ENCODE measurements at regions not wholly inside any gene's neighbourhood (a gene's known extent, or its start where the extent isn't known, plus 50 kb on each side); places are given as distances from the start of the nearest gene placed in this dataset.
"Not testable (repeated sequence)": the region's sequence is repeated elsewhere in the genome, so short reads cannot be mapped to it uniquely, and the experiment has no call there.

DNA sequence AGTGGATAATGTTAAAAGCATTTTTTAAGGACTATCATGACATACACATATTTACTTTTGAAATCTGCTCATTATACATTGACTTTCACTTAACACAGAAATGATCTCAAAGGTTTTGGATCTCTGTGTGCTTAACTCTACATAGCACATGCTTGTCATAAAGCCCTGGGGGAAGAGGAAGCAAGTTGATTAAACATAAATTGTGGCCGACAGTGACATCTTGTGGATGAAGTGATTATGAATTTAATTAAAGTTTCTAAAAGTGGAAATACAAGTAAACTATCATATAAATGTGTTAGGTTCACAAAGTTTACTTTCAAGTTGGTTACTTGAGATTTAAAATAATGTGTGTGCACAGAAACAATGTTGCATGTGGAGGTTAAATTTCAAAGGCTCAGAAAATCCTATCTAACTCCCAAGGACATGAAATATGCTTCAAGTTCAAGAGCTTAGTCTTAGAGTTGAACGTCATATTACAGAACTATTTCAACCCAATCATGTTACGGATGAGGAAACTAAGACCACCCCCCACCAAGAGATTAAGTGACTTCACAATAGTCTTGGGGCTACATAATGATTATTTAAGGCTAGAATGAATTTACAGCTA lies 1247.8 kb downstream of the GATA3 start:
- Histone ChIP-seq H3K4me1 (ENCODE audit: control insufficient read depth in 2 of 2, insufficient read depth in 2 of 2, low read length in 2 of 2) (no peaks in the 10 kb centered on the region), H3K27ac (ENCODE audit: low read depth in 1 of 2, low read length in 1 of 2) (no peak overlapping the region), H3K27me3 (ENCODE audit: control insufficient read depth in 2 of 2, insufficient read depth in 1 of 2, low read length in 1 of 2) (no peaks in the 10 kb centered on the region), H3K4me3 (ENCODE audit: low read length in 2 of 2) (no peak overlapping the region), H3K9me3 (ENCODE audit: control insufficient read depth in 2 of 2, insufficient read depth in 1 of 2, low read length in 1 of 2) (no peaks in the 10 kb centered on the region), H3K36me3 (ENCODE audit: control insufficient read depth in 2 of 2, insufficient read depth in 2 of 2, low read length in 1 of 2) (no peaks in the 10 kb centered on the region)
- WGBS, result 57% methylated on average over 3 of the region's 3 CpGs
- DNase-seq (ENCODE audit: low read depth in 6 of 9, low spot score in 9 of 9), result peak; percentile 18 to 78 (median 58)

GRCh38 chr10:9305018-9305655 lies 1250.6 kb downstream of the GATA3 start:
- Histone ChIP-seq H3K36me3 (ENCODE audit: control insufficient read depth in 2 of 2, insufficient read depth in 2 of 2, low read length in 1 of 2) (no peaks in the 10 kb centered on the region), H3K27me3 (ENCODE audit: control insufficient read depth in 2 of 2, insufficient read depth in 1 of 2, low read length in 1 of 2) (no peaks in the 10 kb centered on the region), H3K9me3 (ENCODE audit: control insufficient read depth in 2 of 2, insufficient read depth in 1 of 2, low read length in 1 of 2) (no peaks in the 10 kb centered on the region), H3K4me1 (ENCODE audit: control insufficient read depth in 2 of 2, insufficient read depth in 2 of 2, low read length in 2 of 2) (no peaks in the 10 kb centered on the region), H3K4me3 (ENCODE audit: low read length in 2 of 2) (no peak overlapping the region), H3K27ac (ENCODE audit: low read depth in 1 of 2, low read length in 1 of 2) (no peak overlapping the region)
- peak in 7 of 9 donors; percentile 9 to 46 (median 25) for DNase-seq (ENCODE audit: low read depth in 6 of 9, low spot score in 9 of 9)
- WGBS, result 81% methylated on average over 6 of the region's 6 CpGs

DNA sequence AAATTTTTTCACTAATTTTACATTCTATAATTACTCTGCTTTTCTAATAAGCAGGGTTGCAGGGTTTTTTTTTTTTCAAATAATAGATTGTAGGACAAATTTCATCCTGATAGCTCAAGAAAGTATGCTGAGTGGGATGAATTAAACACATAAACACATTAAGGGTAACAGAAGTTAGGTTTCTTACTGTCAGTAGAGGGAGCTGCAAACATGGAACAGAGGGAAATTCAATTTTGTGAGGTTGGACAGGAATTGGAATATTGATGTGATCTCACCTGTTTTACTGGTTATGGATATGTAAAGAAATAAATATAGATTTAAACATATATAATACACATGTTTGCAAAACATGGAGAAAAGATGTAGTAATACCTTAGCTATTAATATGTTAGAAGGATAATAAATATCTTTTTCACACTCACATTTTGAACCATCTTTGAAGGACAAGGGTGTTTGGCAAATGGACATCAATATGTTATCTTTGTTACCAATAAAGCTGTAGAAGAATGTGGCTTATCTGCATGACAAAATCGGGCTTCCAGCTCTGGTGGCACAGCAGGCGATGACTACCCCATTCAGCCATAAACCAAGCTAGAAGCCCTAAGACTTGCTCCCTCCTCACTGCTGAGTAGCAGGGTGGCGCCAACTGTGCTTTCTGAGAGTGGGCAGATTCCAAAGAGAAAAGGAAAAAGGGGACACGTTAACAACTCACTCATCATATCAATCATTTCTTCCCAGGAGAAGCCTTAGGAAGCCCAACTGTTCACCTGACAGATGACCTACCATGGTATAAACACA lies 1257.4 kb downstream of the GATA3 start:
- H3K36me3 ChIP-seq (ENCODE audit: control insufficient read depth in 2 of 2, insufficient read depth in 2 of 2, low read length in 1 of 2), result no peaks in the 10 kb centered on the region
- H3K27ac ChIP-seq (ENCODE audit: low read depth in 1 of 2, low read length in 1 of 2), result no peak overlapping the region
- H3K4me1 ChIP-seq (ENCODE audit: control insufficient read depth in 2 of 2, insufficient read depth in 2 of 2, low read length in 2 of 2), result no peaks in the 10 kb centered on the region
- H3K9me3 ChIP-seq (ENCODE audit: control insufficient read depth in 2 of 2, insufficient read depth in 1 of 2, low read length in 1 of 2), result no peaks in the 10 kb centered on the region
- H3K27me3 ChIP-seq (ENCODE audit: control insufficient read depth in 2 of 2, insufficient read depth in 1 of 2, low read length in 1 of 2), result no peaks in the 10 kb centered on the region
- H3K4me3 ChIP-seq (ENCODE audit: low read length in 2 of 2), result no peak overlapping the region
- 85% methylated on average over 4 of the region's 4 CpGs for WGBS
- no peak for DNase-seq (ENCODE audit: low read depth in 6 of 9, low spot score in 9 of 9)

DNA sequence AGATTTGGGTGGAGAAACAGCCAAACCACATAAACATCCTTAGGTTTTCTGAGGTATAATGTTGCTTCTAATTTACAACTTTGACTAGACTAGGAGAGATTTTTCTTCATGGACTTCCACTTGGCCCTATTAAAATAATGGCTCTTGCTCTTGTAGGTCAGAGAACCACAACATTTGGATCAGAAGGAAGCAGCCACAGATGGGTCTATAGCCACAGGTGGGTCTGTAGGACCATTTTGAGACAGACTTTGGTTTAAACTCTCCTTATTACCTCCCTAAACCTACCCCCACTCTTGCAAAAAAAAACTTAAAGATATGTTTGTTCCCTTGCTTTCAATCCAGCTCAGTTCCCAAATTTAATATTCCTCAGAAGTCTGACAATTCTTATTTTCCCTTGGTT lies 1260.8 kb downstream of the GATA3 start:
- Histone ChIP-seq H3K27me3 (ENCODE audit: control insufficient read depth in 2 of 2, insufficient read depth in 1 of 2, low read length in 1 of 2) (no peaks in the 10 kb centered on the region), H3K36me3 (ENCODE audit: control insufficient read depth in 2 of 2, insufficient read depth in 2 of 2, low read length in 1 of 2) (no peaks in the 10 kb centered on the region), H3K4me1 (ENCODE audit: control insufficient read depth in 2 of 2, insufficient read depth in 2 of 2, low read length in 2 of 2) (no peaks in the 10 kb centered on the region), H3K4me3 (ENCODE audit: low read length in 2 of 2) (no peak overlapping the region), H3K27ac (ENCODE audit: low read depth in 1 of 2, low read length in 1 of 2) (no peak overlapping the region), H3K9me3 (ENCODE audit: control insufficient read depth in 2 of 2, insufficient read depth in 1 of 2, low read length in 1 of 2) (no peaks in the 10 kb centered on the region)
- no peak for DNase-seq (ENCODE audit: low read depth in 6 of 9, low spot score in 9 of 9)

DNA sequence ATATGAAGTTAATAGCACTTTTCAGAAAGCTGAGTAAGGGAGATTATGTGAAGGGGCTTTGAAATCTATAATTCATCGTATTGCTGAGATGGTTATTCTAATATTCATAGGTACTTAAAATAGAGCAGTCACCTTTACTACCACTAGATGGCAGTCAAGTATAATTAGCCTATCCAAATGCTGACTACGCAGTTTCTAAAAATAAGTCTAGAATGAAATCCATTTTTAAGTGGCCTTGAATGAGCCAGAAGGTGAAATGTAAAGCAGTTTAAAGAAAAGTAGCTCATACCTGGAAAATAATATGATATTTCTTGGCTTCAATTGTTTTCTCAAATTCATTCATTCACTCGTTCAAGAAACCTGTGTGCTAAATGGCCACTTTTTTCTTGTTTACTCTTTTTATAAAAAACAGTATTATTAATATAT lies 1277.1 kb downstream of the GATA3 start:
- Histone ChIP-seq H3K36me3 (ENCODE audit: control insufficient read depth in 2 of 2, insufficient read depth in 2 of 2, low read length in 1 of 2) (no peaks in the 10 kb centered on the region), H3K27me3 (ENCODE audit: control insufficient read depth in 2 of 2, insufficient read depth in 1 of 2, low read length in 1 of 2) (no peaks in the 10 kb centered on the region), H3K4me3 (ENCODE audit: low read length in 2 of 2) (no peak overlapping the region), H3K27ac (ENCODE audit: low read depth in 1 of 2, low read length in 1 of 2) (no peak overlapping the region), H3K4me1 (ENCODE audit: control insufficient read depth in 2 of 2, insufficient read depth in 2 of 2, low read length in 2 of 2) (no peaks in the 10 kb centered on the region), H3K9me3 (ENCODE audit: control insufficient read depth in 2 of 2, insufficient read depth in 1 of 2, low read length in 1 of 2) (no peaks in the 10 kb centered on the region)
- DNase-seq (ENCODE audit: low read depth in 6 of 9, low spot score in 9 of 9), result peak in 8 of 9 donors; percentile 7 to 47 (median 32)
- WGBS, result 29% methylated on average over 3 of the region's 3 CpGs

- 98% methylated on average over 3 of the region's 3 CpGs for WGBS
- H3K9me3 ChIP-seq (ENCODE audit: control insufficient read depth in 2 of 2, insufficient read depth in 1 of 2, low read length in 1 of 2), result no peaks in the 10 kb centered on the region
- H3K27ac ChIP-seq (ENCODE audit: low read depth in 1 of 2, low read length in 1 of 2), result no peak overlapping the region
- no peak for DNase-seq (ENCODE audit: low read depth in 6 of 9, low spot score in 9 of 9)
- H3K4me1 ChIP-seq (ENCODE audit: control insufficient read depth in 2 of 2, insufficient read depth in 2 of 2, low read length in 2 of 2), result no peaks in the 10 kb centered on the region
- H3K36me3 ChIP-seq (ENCODE audit: control insufficient read depth in 2 of 2, insufficient read depth in 2 of 2, low read length in 1 of 2), result no peaks in the 10 kb centered on the region
- H3K4me3 ChIP-seq (ENCODE audit: low read length in 2 of 2), result no peak overlapping the region
- H3K27me3 ChIP-seq (ENCODE audit: control insufficient read depth in 2 of 2, insufficient read depth in 1 of 2, low read length in 1 of 2), result no peaks in the 10 kb centered on the region
Measured at GRCh38 chr10:9334270-9334669, 1279.8 kb downstream of the GATA3 start.

- no peaks in the 10 kb centered on the region for H3K27me3 ChIP-seq (ENCODE audit: control insufficient read depth in 2 of 2, insufficient read depth in 1 of 2, low read length in 1 of 2)
- 4% methylated on average over 1 of the region's 1 CpG for WGBS
- no peaks in the 10 kb centered on the region for H3K9me3 ChIP-seq (ENCODE audit: control insufficient read depth in 2 of 2, insufficient read depth in 1 of 2, low read length in 1 of 2)
- no peak overlapping the region for H3K4me3 ChIP-seq (ENCODE audit: low read length in 2 of 2)
- no peak overlapping the region for H3K27ac ChIP-seq (ENCODE audit: low read depth in 1 of 2, low read length in 1 of 2)
- no peaks in the 10 kb centered on the region for H3K36me3 ChIP-seq (ENCODE audit: control insufficient read depth in 2 of 2, insufficient read depth in 2 of 2, low read length in 1 of 2)
- peak in 1 of 9 donors; percentile 5 for DNase-seq (ENCODE audit: low read depth in 6 of 9, low spot score in 9 of 9)
- H3K4me1 ChIP-seq (ENCODE audit: control insufficient read depth in 2 of 2, insufficient read depth in 2 of 2, low read length in 2 of 2), result no peaks in the 10 kb centered on the region
Measured at GRCh38 chr10:9339716-9340115, 1285.2 kb downstream of the GATA3 start.

GRCh38 chr10:9342885-9343570 lies 1288.5 kb downstream of the GATA3 start:
- DNase-seq (ENCODE audit: low read depth in 6 of 9, low spot score in 9 of 9), result peak in 7 of 9 donors; percentile 7 to 57 (median 16)
- Histone ChIP-seq H3K27me3 (ENCODE audit: control insufficient read depth in 2 of 2, insufficient read depth in 1 of 2, low read length in 1 of 2) (no peaks in the 10 kb centered on the region), H3K4me1 (ENCODE audit: control insufficient read depth in 2 of 2, insufficient read depth in 2 of 2, low read length in 2 of 2) (no peaks in the 10 kb centered on the region), H3K36me3 (ENCODE audit: control insufficient read depth in 2 of 2, insufficient read depth in 2 of 2, low read length in 1 of 2) (no peaks in the 10 kb centered on the region), H3K9me3 (ENCODE audit: control insufficient read depth in 2 of 2, insufficient read depth in 1 of 2, low read length in 1 of 2) (no peaks in the 10 kb centered on the region), H3K27ac (ENCODE audit: low read depth in 1 of 2, low read length in 1 of 2) (no peak overlapping the region), H3K4me3 (ENCODE audit: low read length in 2 of 2) (no peak overlapping the region)
- 47% methylated on average over 5 of the region's 5 CpGs for WGBS

- not testable (repeated sequence) for H3K27me3 ChIP-seq (ENCODE audit: control insufficient read depth in 2 of 2, insufficient read depth in 1 of 2, low read length in 1 of 2); H3K9me3 ChIP-seq (ENCODE audit: control insufficient read depth in 2 of 2, insufficient read depth in 1 of 2, low read length in 1 of 2); H3K4me3 ChIP-seq (ENCODE audit: low read length in 2 of 2); DNase-seq (ENCODE audit: low read depth in 6 of 9, low spot score in 9 of 9); H3K4me1 ChIP-seq (ENCODE audit: control insufficient read depth in 2 of 2, insufficient read depth in 2 of 2, low read length in 2 of 2); H3K36me3 ChIP-seq (ENCODE audit: control insufficient read depth in 2 of 2, insufficient read depth in 2 of 2, low read length in 1 of 2); H3K27ac ChIP-seq (ENCODE audit: low read depth in 1 of 2, low read length in 1 of 2)
- 94% methylated on average over 3 of the region's 3 CpGs for WGBS
Measured at GRCh38 chr10:9347933-9348332, 1293.4 kb downstream of the GATA3 start.
